Astrocyte (in vitro differentiated cells and primary cell): ENCODE measurements at regions not wholly inside any gene's neighbourhood (a gene's known extent, or its start where the extent isn't known, plus 50 kb on each side); places are given as distances from the start of the nearest gene placed in this dataset.

Source experiments
- CTCF ChIP-seq: IDR thresholded peaks from 2 replicates; pipeline ENCODE4 v1.5.1; 2011; ENCODE audit warnings: low read depth, mild to moderate bottlenecking, inconsistent platforms, low read length, moderate library complexity; ENCODE audit not compliant: insufficient read depth
- EZH2 ChIP-seq: IDR thresholded peaks from 2 replicates; pipeline ENCODE4 v1.6.1; 2012; ENCODE audit warnings: mild to moderate bottlenecking, low read length, inconsistent platforms; ENCODE audit not compliant: insufficient read depth

GRCh38 chr4:100826067-100826466 lies 308.2 kb upstream of the EMCN start:
- TF ChIP-seq CTCF (no peak), EZH2 (no peak)
